Upper lobe of left lung (tissue), 6 donors: ENCODE measurements at regions not wholly inside any gene's neighbourhood (a gene's known extent, or its start where the extent isn't known, plus 50 kb on each side); places are given as distances from the start of the nearest gene placed in this dataset.

Source experiments
- ATAC-seq, 2 donors: fragments of 200-7000 bp; cut with Tn5 transposase; one replicate each; pipeline ENCODE4 v1.9.1; 2022; ENCODE audit warnings: mild to moderate bottlenecking in 2 of 2, moderate library complexity in 2 of 2; ENCODE audit not compliant: low FRiP score in 2 of 2
- DNase-seq, 2 donors: peaks; one replicate each; pipeline ENCODE4 v3.0.0-alpha.2; 2019 to 2020
- H3K27ac ChIP-seq, 4 donors: fragments of 200-600 bp; sonication (generic); one replicate each; pipeline ENCODE4 v1.5.1; 2016 to 2019
- H3K27me3 ChIP-seq, 4 donors: fragments of 200-600 bp; sonication (generic); one replicate each; pipeline ENCODE4 v1.5.1; 2017 to 2019
- H3K36me3 ChIP-seq, 4 donors: fragments of 200-600 bp; sonication (generic); one replicate each; pipeline ENCODE4 v1.5.1; 2016 to 2019
- H3K4me1 ChIP-seq, 4 donors: fragments of 200-600 bp; sonication (generic); one replicate each; pipeline ENCODE4 v1.5.1; 2018 to 2019
- H3K4me3 ChIP-seq, 4 donors: fragments of 200-600 bp; sonication (generic); one replicate each; pipeline ENCODE4 v1.5.1; 2017 to 2019; ENCODE audit warnings: mild to moderate bottlenecking in 2 of 4, moderate library complexity in 1 of 4
- H3K9me3 ChIP-seq, 4 donors: fragments of 200-600 bp; sonication (generic); one replicate each; pipeline ENCODE4 v1.5.1; 2018 to 2019
- CTCF ChIP-seq, 6 experiments: fragments of 450-650 bp in 4 of 6; fragments of 200-600 bp in 2 of 6; sonication (generic) in 2 of 6; IDR thresholded peaks; one replicate each; pipeline ENCODE4 v1.5.1; 2016 to 2019; ENCODE audit warnings: antibody characterized with exemption in 6 of 6
- EP300 ChIP-seq, 4 donors: sonication (generic); formaldehyde crosslinking; IDR thresholded peaks; one replicate each; pipeline ENCODE4 v1.5.1; 2017; ENCODE audit warnings: antibody characterized with exemption in 4 of 4, control low read depth in 2 of 4
- POLR2A ChIP-seq, 4 donors: fragments of 450-650 bp; IDR thresholded peaks; one replicate each; pipeline ENCODE4 v1.5.1; 2016 to 2017; ENCODE audit warnings: antibody characterized with exemption in 4 of 4, mild to moderate bottlenecking in 2 of 4
- POLR2AphosphoS5 ChIP-seq, 2 donors: sonication (generic); formaldehyde crosslinking; IDR thresholded peaks; one replicate each; pipeline ENCODE4 v1.5.1; 2017; ENCODE audit warnings: antibody characterized with exemption in 2 of 2
- WGBS, 2 donors: methylation state at CpG; one replicate each; pipeline ENCODE4 v1.1.5; 2017 to 2018; 5-methylcytosine and 5-hydroxymethylcytosine counted together
- donor health status: DM: no; HTN: no; CAD: no; lungs with moderate emphysema.
- donor health status: DM: no; HTN: yes; CAD: no; lungs with severe emphysema.

- H3K27me3 ChIP-seq: no peaks in the 10 kb centered on the region
- H3K4me1 ChIP-seq: no peaks in the 10 kb centered on the region
- H3K4me3 ChIP-seq: no peak overlapping the region
- ATAC-seq (no peak), DNase-seq (no peak)
- H3K36me3 ChIP-seq: no peaks in the 10 kb centered on the region
- 76 to 85% methylated on average over 12 to 14 of the region's 14 CpGs for WGBS, 2 donors
- peaks cover 0 to 2% (median 0%) of the 10 kb centered on the region in 4 donors for H3K9me3 ChIP-seq
- TF ChIP-seq CTCF (IDR thresholded peaks at IDR 0.05) (no peak), EP300 (IDR thresholded peaks at IDR 0.05) (no peak), POLR2AphosphoS5 (IDR thresholded peaks at IDR 0.05) (no peak)
- H3K27ac ChIP-seq: no peak overlapping the region
These were observed 428.6 kb downstream of the AACS start for GRCh38 chr12:125493704-125494308.

- no peaks in the 10 kb centered on the region for H3K4me1 ChIP-seq
- no peaks in the 10 kb centered on the region for H3K9me3 ChIP-seq
- TF ChIP-seq EP300 (IDR thresholded peaks at IDR 0.05) (no peak), POLR2A (IDR thresholded peaks at IDR 0.05) (no peak), CTCF (IDR thresholded peaks at IDR 0.05) (no peak), POLR2AphosphoS5 (IDR thresholded peaks at IDR 0.05) (no peak)
- H3K36me3 ChIP-seq: no peaks in the 10 kb centered on the region
- DNase-seq (no peak), ATAC-seq (no peak)
- 33 to 72% methylated on average over 6 of the region's 6 CpGs for WGBS, 2 donors
- no peak overlapping the region for H3K27ac ChIP-seq
- no peaks in the 10 kb centered on the region for H3K27me3 ChIP-seq
- no peak overlapping the region for H3K4me3 ChIP-seq
These were observed 437.9 kb downstream of the AACS start for GRCh38 chr12:125503128-125503527.

GRCh38 chr12:125509195-125509594 is 444.0 kb downstream of the AACS start:
- ATAC-seq (no peak), DNase-seq (no peak)
- Histone ChIP-seq H3K4me3 (no peak overlapping the region), H3K4me1 (no peaks in the 10 kb centered on the region), H3K27ac (no peak overlapping the region), H3K36me3 (no peaks in the 10 kb centered on the region), H3K9me3 (no peaks in the 10 kb centered on the region), H3K27me3 (no peaks in the 10 kb centered on the region)
- TF ChIP-seq EP300 (IDR thresholded peaks at IDR 0.05) (no peak), POLR2AphosphoS5 (IDR thresholded peaks at IDR 0.05) (no peak), CTCF (IDR thresholded peaks at IDR 0.05) (no peak), POLR2A (IDR thresholded peaks at IDR 0.05) (no peak)
- WGBS, 2 donors: 79 to 88% methylated on average over 5 to 6 of the region's 6 CpGs

GRCh38 chr12:125512541-125513298 is 447.5 kb downstream of the AACS start:
- Histone ChIP-seq H3K27ac (no peak overlapping the region), H3K4me1 (no peaks in the 10 kb centered on the region), H3K4me3 (no peak overlapping the region), H3K36me3 (no peaks in the 10 kb centered on the region), H3K27me3 (no peaks in the 10 kb centered on the region), H3K9me3 (no peaks in the 10 kb centered on the region)
- ATAC-seq (peak in 1 of 2 donors; percentile 11), DNase-seq (peak in 1 of 2 donors; percentile 50)
- TF ChIP-seq POLR2AphosphoS5 (IDR thresholded peaks at IDR 0.05): no peak
- TF ChIP-seq EP300 (IDR thresholded peaks at IDR 0.05): no peak
- no peak for TF ChIP-seq POLR2A (IDR thresholded peaks at IDR 0.05)
- WGBS, 2 donors: 54 to 64% methylated on average over 12 of the region's 12 CpGs

GRCh38 chr12:125515887-125516286 is 450.7 kb downstream of the AACS start:
- WGBS, 2 donors: 81 to 83% methylated on average over 8 of the region's 8 CpGs
- H3K27ac ChIP-seq: no peak overlapping the region
- ATAC-seq (no peak), DNase-seq (no peak)
- H3K4me1 ChIP-seq: no peaks in the 10 kb centered on the region
- H3K27me3 ChIP-seq: no peaks in the 10 kb centered on the region
- no peak for TF ChIP-seq CTCF (IDR thresholded peaks at IDR 0.05)
- no peak for TF ChIP-seq POLR2A (IDR thresholded peaks at IDR 0.05)
- no peak for TF ChIP-seq POLR2AphosphoS5 (IDR thresholded peaks at IDR 0.05)
- no peak for TF ChIP-seq EP300 (IDR thresholded peaks at IDR 0.05)
- no peaks in the 10 kb centered on the region for H3K36me3 ChIP-seq
- no peak overlapping the region for H3K4me3 ChIP-seq
- no peaks in the 10 kb centered on the region for H3K9me3 ChIP-seq
